ENCODE measurements at regions not wholly inside any gene's neighbourhood (a gene's known extent, or its start where the extent isn't known, plus 50 kb on each side); places are given as distances from the start of the nearest gene placed in this dataset.

DNA sequence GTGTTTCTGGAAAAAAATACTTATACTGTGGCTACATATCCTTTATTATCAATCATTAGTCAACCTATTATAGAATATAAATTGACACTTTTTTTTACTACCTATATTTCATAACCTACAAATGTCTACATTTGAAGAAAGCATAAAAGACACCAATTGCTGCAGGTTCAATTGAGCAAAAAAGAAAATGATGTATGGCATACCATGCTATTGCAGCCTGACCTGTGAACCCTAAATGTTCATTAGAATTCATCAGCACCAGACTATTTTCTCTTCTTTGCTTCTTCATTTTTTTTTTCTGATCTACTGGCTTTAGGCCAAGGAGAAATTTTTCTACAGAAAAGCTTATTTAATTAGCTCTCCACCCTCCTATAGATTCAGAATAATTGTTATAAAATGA, 1628.2 kb upstream of the IGFBP7 start:
- DNase-seq (no peak), FAIRE-seq (no peak)
- Histone ChIP-seq H3K36me3 (ENCODE audit: control insufficient read depth in 2 of 3, insufficient read depth in 3 of 3, low read length in 3 of 3) (no peaks in the 10 kb centered on the region), H3K4me1 (ENCODE audit: control insufficient read depth in 2 of 3, insufficient read depth in 2 of 3, low read depth in 1 of 3, low read length in 3 of 3) (no peaks in the 10 kb centered on the region), H3K27ac (ENCODE audit: low read depth in 2 of 2, low read length in 2 of 2) (no peak overlapping the region), H3K27me3 (ENCODE audit: control insufficient read depth, insufficient read depth, low read length) (no peaks in the 10 kb centered on the region), H3K9ac (ENCODE audit: low read length in 3 of 3) (no peak overlapping the region), H3K9me3 (ENCODE audit: control insufficient read depth in 2 of 3, insufficient read depth in 1 of 3, low read length in 3 of 3) (no peaks in the 10 kb centered on the region), H3K4me3 (ENCODE audit: low read length in 3 of 3) (no peak overlapping the region)
- TF ChIP-seq, protein P1, sequence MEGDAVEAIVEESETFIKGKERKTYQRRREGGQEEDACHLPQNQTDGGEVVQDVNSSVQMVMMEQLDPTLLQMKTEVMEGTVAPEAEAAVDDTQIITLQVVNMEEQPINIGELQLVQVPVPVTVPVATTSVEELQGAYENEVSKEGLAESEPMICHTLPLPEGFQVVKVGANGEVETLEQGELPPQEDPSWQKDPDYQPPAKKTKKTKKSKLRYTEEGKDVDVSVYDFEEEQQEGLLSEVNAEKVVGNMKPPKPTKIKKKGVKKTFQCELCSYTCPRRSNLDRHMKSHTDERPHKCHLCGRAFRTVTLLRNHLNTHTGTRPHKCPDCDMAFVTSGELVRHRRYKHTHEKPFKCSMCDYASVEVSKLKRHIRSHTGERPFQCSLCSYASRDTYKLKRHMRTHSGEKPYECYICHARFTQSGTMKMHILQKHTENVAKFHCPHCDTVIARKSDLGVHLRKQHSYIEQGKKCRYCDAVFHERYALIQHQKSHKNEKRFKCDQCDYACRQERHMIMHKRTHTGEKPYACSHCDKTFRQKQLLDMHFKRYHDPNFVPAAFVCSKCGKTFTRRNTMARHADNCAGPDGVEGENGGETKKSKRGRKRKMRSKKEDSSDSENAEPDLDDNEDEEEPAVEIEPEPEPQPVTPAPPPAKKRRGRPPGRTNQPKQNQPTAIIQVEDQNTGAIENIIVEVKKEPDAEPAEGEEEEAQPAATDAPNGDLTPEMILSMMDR (IDR thresholded peaks at IDR 0.05; ENCODE audit: borderline replicate concordance, extremely low read depth, insufficient read depth): no peak
- intact Hi-C loops (cut with DNase I): no loop called here

DNA sequence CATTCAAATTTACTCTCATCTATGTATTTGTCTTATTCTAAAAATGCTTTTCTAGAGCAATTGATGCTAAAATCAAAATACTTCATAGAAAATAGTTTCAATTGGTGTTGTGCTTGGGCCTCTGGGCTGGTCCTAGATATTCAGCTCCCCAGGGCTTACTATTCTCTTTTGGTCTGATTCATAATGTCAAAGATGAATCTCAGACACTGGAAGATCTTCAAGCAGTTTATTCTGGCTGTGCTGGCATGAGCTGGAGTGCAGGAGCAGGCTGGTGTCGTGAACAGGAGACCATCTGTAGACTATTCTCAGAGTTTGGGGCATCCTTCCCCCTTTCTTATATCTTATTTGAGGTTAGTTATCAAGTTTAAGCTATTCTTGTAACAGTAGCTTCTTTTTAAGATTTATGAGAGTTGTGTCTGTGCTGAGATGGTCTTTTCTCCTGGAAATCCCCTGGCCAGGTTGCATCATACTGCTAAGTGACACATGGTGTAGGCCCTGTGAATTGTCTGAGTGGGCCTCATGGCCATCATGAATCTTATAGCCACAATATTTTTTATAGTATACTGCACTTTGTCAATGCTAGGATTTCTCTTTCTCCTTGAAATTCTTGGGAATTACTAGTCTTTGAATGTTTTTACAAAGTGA, 1624.0 kb upstream of the IGFBP7 start:
- no peak for DNase-seq
- no peak for FAIRE-seq
- H3K4me1 ChIP-seq (ENCODE audit: control insufficient read depth in 2 of 3, insufficient read depth in 2 of 3, low read depth in 1 of 3, low read length in 3 of 3): no peaks in the 10 kb centered on the region

DNA sequence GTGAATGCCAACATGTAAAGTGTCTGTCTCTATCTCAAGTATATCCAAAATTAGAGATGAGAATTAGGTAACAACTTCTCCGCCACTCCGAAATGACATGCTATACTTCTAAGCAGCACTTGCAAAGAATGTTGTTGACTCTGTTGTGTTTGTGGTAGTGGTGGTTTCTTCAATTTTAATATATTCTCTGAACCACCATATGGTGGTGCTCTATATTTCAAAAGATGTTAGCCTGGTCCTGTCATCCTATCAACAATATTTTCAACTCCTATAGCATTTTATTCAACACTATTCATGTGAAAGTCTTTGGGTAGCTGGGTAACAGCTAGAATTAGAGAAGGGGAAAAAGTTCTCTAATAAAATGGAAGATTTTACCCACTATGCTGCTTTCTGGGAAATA, 1622.8 kb upstream of the IGFBP7 start:
- TF ChIP-seq, protein P1 (IDR thresholded peaks at IDR 0.05; ENCODE audit: borderline replicate concordance, extremely low read depth, insufficient read depth): peak; percentile 12
- Histone ChIP-seq H3K4me3 (ENCODE audit: low read length in 3 of 3) (no peak overlapping the region), H3K9me3 (ENCODE audit: control insufficient read depth in 2 of 3, insufficient read depth in 1 of 3, low read length in 3 of 3) (no peaks in the 10 kb centered on the region), H3K27ac (ENCODE audit: low read depth in 2 of 2, low read length in 2 of 2) (no peak overlapping the region), H3K36me3 (ENCODE audit: control insufficient read depth in 2 of 3, insufficient read depth in 3 of 3, low read length in 3 of 3) (no peaks in the 10 kb centered on the region), H3K4me1 (ENCODE audit: control insufficient read depth in 2 of 3, insufficient read depth in 2 of 3, low read depth in 1 of 3, low read length in 3 of 3) (no peaks in the 10 kb centered on the region), H3K9ac (ENCODE audit: low read length in 3 of 3) (no peak overlapping the region), H3K27me3 (ENCODE audit: control insufficient read depth, insufficient read depth, low read length) (no peaks in the 10 kb centered on the region)
- DNase-seq (no peak), FAIRE-seq (no peak)
- intact Hi-C loops (cut with DNase I): no loop called here

More for the DNA sequence above, 1624.0 kb upstream of the IGFBP7 start:
- TF ChIP-seq, protein P1 (IDR thresholded peaks at IDR 0.05; ENCODE audit: borderline replicate concordance, extremely low read depth, insufficient read depth): no peak
- Histone ChIP-seq H3K9ac (ENCODE audit: low read length in 3 of 3) (no peak overlapping the region), H3K4me3 (ENCODE audit: low read length in 3 of 3) (no peak overlapping the region), H3K27me3 (ENCODE audit: control insufficient read depth, insufficient read depth, low read length) (no peaks in the 10 kb centered on the region), H3K36me3 (ENCODE audit: control insufficient read depth in 2 of 3, insufficient read depth in 3 of 3, low read length in 3 of 3) (no peaks in the 10 kb centered on the region), H3K27ac (ENCODE audit: low read depth in 2 of 2, low read length in 2 of 2) (no peak overlapping the region), H3K9me3 (ENCODE audit: control insufficient read depth in 2 of 3, insufficient read depth in 1 of 3, low read length in 3 of 3) (no peaks in the 10 kb centered on the region)
- intact Hi-C loops (cut with DNase I): no loop called here

DNA sequence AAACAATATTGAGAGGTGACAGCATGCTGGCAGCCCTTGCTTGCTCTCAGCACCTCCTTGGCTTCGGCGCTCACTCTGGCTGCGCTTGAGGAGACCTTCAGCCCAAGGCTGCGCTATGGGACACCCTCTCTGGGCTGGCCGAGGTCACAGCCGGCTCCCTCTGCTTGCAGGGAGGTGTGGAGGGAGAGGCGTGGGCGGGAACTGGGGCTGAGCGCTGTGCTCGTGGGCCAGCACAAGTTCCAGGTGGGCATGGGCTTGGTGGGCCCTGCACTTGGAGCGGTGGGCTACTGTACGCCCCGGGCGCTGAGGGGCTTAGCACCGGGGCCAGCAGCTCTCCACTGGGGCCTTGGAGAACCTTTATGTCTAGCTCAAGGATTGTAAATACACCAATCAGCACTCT, 1613.8 kb upstream of the IGFBP7 start:
- Histone ChIP-seq H3K36me3 (ENCODE audit: control insufficient read depth in 2 of 3, insufficient read depth in 3 of 3, low read length in 3 of 3) (no peaks in the 10 kb centered on the region), H3K9ac (ENCODE audit: low read length in 3 of 3) (no peak overlapping the region), H3K27me3 (ENCODE audit: control insufficient read depth, insufficient read depth, low read length) (no peaks in the 10 kb centered on the region), H3K4me3 (ENCODE audit: low read length in 3 of 3) (no peak overlapping the region), H3K4me1 (ENCODE audit: control insufficient read depth in 2 of 3, insufficient read depth in 2 of 3, low read depth in 1 of 3, low read length in 3 of 3) (no peaks in the 10 kb centered on the region), H3K9me3 (ENCODE audit: control insufficient read depth in 2 of 3, insufficient read depth in 1 of 3, low read length in 3 of 3) (no peaks in the 10 kb centered on the region), H3K27ac (ENCODE audit: low read depth in 2 of 2, low read length in 2 of 2) (no peak overlapping the region)
- FAIRE-seq: no peak
- intact Hi-C loops (cut with DNase I): no loop called here
- DNase-seq: peak in 1 of 5 donors; percentile 60
- TF ChIP-seq, protein P1 (IDR thresholded peaks at IDR 0.05; ENCODE audit: borderline replicate concordance, extremely low read depth, insufficient read depth): no peak

All from kidney (tissue), 13 donors.